GM23338 (cell line): ENCODE measurements at regions not wholly inside any gene's neighbourhood (a gene's known extent, or its start where the extent isn't known, plus 50 kb on each side); places are given as distances from the start of the nearest gene placed in this dataset.

ENCODE experiments used
- ATAC-seq: fragments of 200-7000 bp; cut with Tn5 transposase; 3 replicates; pipeline ENCODE4 v1.9.1; 2020
- DNase-seq: peaks from one replicate; pipeline ENCODE4 v3.0.0-alpha.2; 2015; ENCODE audit warnings: low spot score
- H2AFZ ChIP-seq: fragments of 200-600 bp; sonication (generic); 2 replicates; pipeline ENCODE4 v1.8.0; 2016; ENCODE audit warnings: antibody characterized with exemption, mild to moderate bottlenecking, moderate library complexity
- H3F3A ChIP-seq: fragments of 200-600 bp; sonication (generic); replicated peaks from 2 replicates; pipeline ENCODE4 v1.8.0; 2017; ENCODE audit warnings: antibody characterized with exemption, mixed run types, low read depth
- H3K27ac ChIP-seq: fragments of 200-600 bp; sonication (generic); 2 replicates; pipeline ENCODE4 v1.6.1; 2016; ENCODE audit warnings: low read depth
- H3K27me3 ChIP-seq: fragments of 200-600 bp; sonication (generic); 2 replicates; pipeline ENCODE4 v1.8.0; 2016; ENCODE audit warnings: mild to moderate bottlenecking, mixed run types, moderate library complexity; ENCODE audit not compliant: insufficient read depth
- H3K36me3 ChIP-seq: fragments of 200-600 bp; sonication (generic); 2 replicates; pipeline ENCODE4 v1.8.0; 2016; ENCODE audit warnings: mild to moderate bottlenecking; ENCODE audit not compliant: insufficient read depth
- H3K4me1 ChIP-seq: fragments of 200-600 bp; sonication (generic); 2 replicates; pipeline ENCODE4 v1.8.0; 2016; ENCODE audit warnings: mild to moderate bottlenecking, moderate library complexity; ENCODE audit not compliant: insufficient read depth
- H3K4me2 ChIP-seq: fragments of 200-600 bp; sonication (generic); 2 replicates; pipeline ENCODE4 v1.7.1; 2017; ENCODE audit warnings: mixed run types
- H3K4me3 ChIP-seq: fragments of 200-600 bp; sonication (generic); 2 replicates; pipeline ENCODE4 v1.6.1; 2016; ENCODE audit warnings: mixed run types
- H3K79me2 ChIP-seq: fragments of 200-600 bp; sonication (generic); replicated peaks from 2 replicates; pipeline ENCODE4 v1.8.0; 2017; ENCODE audit warnings: mild to moderate bottlenecking; ENCODE audit not compliant: insufficient read depth
- H3K9me2 ChIP-seq: fragments of 200-600 bp; sonication (generic); 2 replicates; pipeline ENCODE4 v1.8.0; 2017; ENCODE audit not compliant: insufficient read depth
- H4K20me1 ChIP-seq: fragments of 200-600 bp; sonication (generic); replicated peaks from 2 replicates; pipeline ENCODE4 v1.8.0; 2017; ENCODE audit warnings: mild to moderate bottlenecking; ENCODE audit not compliant: insufficient read depth
- H3K27ac Mint-ChIP-seq: 2 replicates; pipeline ENCODE4 v1.8.0; 2020; ENCODE audit warnings: inconsistent platforms, mild to moderate bottlenecking, moderate library complexity, mixed read lengths
- H3K27me3 Mint-ChIP-seq: 3 replicates; pipeline ENCODE4 v1.8.0; 2022; ENCODE audit warnings: low read depth, mild to moderate bottlenecking, moderate library complexity, mixed read lengths, inconsistent platforms; ENCODE audit not compliant: insufficient read depth, poor library complexity
- H3K36me3 Mint-ChIP-seq: 3 replicates; pipeline ENCODE4 v1.8.0; 2021; ENCODE audit warnings: low read depth, mild to moderate bottlenecking, inconsistent platforms, moderate library complexity, mixed read lengths
- H3K4me1 Mint-ChIP-seq: 3 replicates; pipeline ENCODE4 v1.8.0; 2020; ENCODE audit warnings: mild to moderate bottlenecking, inconsistent platforms, mixed read lengths
- H3K4me3 Mint-ChIP-seq: 3 replicates; pipeline ENCODE4 v1.8.0; 2021; ENCODE audit warnings: moderate library complexity, mild to moderate bottlenecking, inconsistent platforms, mixed read lengths
- H3K9me3 Mint-ChIP-seq: 3 replicates; pipeline ENCODE4 v1.8.0; 2020; ENCODE audit warnings: moderate library complexity, mild to moderate bottlenecking, inconsistent platforms, mixed read lengths
- CREB1 ChIP-seq: fragments of 250-450 bp; sonication (Bioruptor Pico); IDR thresholded peaks from 2 replicates; pipeline ENCODE4 v1.5.0; 2020; ENCODE audit warnings: low read depth, mild to moderate bottlenecking, moderate library complexity
- EZH2 ChIP-seq: fragments of 200-600 bp; sonication (generic); IDR thresholded peaks from one replicate; pipeline ENCODE4 v1.8.0; 2017; ENCODE audit warnings: antibody characterized with exemption, mild to moderate bottlenecking, low read depth; ENCODE audit not compliant: unreplicated experiment
- JUNB ChIP-seq: IDR thresholded peaks from one replicate; pipeline ENCODE4 v1.6.1; 2016; ENCODE audit warnings: antibody characterized with exemption; ENCODE audit not compliant: unreplicated experiment
- STAT1 ChIP-seq: IDR thresholded peaks from one replicate; pipeline ENCODE4 v1.6.1; 2016; ENCODE audit warnings: antibody characterized with exemption; ENCODE audit not compliant: unreplicated experiment
- ZNF331 ChIP-seq: fragments of 250-450 bp; sonication (Bioruptor Pico); IDR thresholded peaks from 2 replicates; pipeline ENCODE4 v1.5.0; 2020; ENCODE audit warnings: low read depth, mild to moderate bottlenecking, moderate library complexity
- TF ChIP-seq, protein P1 (sequence below): fragments of 250-450 bp; sonication (Bioruptor Pico); IDR thresholded peaks from 2 replicates; pipeline ENCODE4 v1.5.0; 2020; ENCODE audit warnings: mild to moderate bottlenecking, moderate library complexity
- TF ChIP-seq, protein P2 (sequence below), 2 experiments: fragments of 200-600 bp in 1 of 2; sonication (generic) in 1 of 2; conservative IDR thresholded peaks; 2 replicates each; pipeline versions ENCODE4 v1.5.1 to v1.6.1; 2016 to 2017; ENCODE audit warnings: antibody characterized with exemption in 2 of 2, low read depth in 2 of 2, mild to moderate bottlenecking in 2 of 2, moderate library complexity in 1 of 2

DNA sequence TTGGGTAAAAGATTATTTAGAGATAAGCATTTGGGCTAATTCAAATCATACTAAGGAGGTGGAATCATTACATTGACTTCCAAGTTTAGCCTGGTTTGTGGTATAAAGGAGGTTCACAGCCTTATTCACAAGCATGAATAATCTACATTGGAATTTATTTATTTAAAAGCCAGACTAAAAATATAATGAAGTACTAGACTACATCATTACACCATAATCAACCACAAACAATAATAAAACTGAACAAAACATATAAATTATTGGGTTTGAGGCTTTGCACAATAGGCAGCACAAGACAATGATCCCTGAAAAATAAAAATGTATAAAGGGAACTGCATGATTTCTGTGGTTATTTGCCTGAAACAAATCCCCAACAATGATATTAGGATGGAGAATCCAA, 314.0 kb downstream of the GBA3 start (continued):
- TF ChIP-seq, protein P1, sequence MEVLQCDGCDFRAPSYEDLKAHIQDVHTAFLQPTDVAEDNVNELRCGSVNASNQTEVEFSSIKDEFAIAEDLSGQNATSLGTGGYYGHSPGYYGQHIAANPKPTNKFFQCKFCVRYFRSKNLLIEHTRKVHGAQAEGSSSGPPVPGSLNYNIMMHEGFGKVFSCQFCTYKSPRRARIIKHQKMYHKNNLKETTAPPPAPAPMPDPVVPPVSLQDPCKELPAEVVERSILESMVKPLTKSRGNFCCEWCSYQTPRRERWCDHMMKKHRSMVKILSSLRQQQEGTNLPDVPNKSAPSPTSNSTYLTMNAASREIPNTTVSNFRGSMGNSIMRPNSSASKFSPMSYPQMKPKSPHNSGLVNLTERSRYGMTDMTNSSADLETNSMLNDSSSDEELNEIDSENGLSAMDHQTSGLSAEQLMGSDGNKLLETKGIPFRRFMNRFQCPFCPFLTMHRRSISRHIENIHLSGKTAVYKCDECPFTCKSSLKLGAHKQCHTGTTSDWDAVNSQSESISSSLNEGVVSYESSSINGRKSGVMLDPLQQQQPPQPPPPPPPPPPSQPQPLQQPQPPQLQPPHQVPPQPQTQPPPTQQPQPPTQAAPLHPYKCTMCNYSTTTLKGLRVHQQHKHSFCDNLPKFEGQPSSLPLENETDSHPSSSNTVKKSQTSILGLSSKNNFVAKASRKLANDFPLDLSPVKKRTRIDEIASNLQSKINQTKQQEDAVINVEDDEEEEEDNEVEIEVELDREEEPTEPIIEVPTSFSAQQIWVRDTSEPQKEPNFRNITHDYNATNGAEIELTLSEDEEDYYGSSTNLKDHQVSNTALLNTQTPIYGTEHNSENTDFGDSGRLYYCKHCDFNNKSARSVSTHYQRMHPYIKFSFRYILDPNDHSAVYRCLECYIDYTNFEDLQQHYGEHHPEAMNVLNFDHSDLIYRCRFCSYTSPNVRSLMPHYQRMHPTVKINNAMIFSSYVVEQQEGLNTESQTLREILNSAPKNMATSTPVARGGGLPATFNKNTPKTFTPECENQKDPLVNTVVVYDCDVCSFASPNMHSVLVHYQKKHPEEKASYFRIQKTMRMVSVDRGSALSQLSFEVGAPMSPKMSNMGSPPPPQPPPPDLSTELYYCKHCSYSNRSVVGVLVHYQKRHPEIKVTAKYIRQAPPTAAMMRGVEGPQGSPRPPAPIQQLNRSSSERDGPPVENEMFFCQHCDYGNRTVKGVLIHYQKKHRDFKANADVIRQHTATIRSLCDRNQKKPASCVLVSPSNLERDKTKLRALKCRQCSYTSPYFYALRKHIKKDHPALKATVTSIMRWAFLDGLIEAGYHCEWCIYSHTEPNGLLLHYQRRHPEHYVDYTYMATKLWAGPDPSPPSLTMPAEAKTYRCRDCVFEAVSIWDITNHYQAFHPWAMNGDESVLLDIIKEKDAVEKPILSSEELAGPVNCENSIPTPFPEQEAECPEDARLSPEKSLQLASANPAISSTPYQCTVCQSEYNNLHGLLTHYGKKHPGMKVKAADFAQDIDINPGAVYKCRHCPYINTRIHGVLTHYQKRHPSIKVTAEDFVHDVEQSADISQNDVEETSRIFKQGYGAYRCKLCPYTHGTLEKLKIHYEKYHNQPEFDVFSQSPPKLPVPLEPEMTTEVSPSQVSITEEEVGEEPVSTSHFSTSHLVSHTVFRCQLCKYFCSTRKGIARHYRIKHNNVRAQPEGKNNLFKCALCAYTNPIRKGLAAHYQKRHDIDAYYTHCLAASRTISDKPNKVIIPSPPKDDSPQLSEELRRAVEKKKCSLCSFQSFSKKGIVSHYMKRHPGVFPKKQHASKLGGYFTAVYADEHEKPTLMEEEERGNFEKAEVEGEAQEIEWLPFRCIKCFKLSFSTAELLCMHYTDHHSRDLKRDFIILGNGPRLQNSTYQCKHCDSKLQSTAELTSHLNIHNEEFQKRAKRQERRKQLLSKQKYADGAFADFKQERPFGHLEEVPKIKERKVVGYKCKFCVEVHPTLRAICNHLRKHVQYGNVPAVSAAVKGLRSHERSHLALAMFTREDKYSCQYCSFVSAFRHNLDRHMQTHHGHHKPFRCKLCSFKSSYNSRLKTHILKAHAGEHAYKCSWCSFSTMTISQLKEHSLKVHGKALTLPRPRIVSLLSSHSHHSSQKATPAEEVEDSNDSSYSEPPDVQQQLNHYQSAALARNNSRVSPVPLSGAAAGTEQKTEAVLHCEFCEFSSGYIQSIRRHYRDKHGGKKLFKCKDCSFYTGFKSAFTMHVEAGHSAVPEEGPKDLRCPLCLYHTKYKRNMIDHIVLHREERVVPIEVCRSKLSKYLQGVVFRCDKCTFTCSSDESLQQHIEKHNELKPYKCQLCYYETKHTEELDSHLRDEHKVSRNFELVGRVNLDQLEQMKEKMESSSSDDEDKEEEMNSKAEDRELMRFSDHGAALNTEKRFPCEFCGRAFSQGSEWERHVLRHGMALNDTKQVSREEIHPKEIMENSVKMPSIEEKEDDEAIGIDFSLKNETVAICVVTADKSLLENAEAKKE = no peak
- TF ChIP-seq STAT1 (no peak), JUNB (no peak), EZH2 (no peak), CREB1 (CRISPR knock-in tag) (no peak), ZNF331 (CRISPR knock-in tag) (no peak)
- TF ChIP-seq, protein P2, sequence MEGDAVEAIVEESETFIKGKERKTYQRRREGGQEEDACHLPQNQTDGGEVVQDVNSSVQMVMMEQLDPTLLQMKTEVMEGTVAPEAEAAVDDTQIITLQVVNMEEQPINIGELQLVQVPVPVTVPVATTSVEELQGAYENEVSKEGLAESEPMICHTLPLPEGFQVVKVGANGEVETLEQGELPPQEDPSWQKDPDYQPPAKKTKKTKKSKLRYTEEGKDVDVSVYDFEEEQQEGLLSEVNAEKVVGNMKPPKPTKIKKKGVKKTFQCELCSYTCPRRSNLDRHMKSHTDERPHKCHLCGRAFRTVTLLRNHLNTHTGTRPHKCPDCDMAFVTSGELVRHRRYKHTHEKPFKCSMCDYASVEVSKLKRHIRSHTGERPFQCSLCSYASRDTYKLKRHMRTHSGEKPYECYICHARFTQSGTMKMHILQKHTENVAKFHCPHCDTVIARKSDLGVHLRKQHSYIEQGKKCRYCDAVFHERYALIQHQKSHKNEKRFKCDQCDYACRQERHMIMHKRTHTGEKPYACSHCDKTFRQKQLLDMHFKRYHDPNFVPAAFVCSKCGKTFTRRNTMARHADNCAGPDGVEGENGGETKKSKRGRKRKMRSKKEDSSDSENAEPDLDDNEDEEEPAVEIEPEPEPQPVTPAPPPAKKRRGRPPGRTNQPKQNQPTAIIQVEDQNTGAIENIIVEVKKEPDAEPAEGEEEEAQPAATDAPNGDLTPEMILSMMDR (conservative IDR thresholded peaks at IDR 0.05; ENCODE audit: low read depth in 2 of 2) = no peak

DNA sequence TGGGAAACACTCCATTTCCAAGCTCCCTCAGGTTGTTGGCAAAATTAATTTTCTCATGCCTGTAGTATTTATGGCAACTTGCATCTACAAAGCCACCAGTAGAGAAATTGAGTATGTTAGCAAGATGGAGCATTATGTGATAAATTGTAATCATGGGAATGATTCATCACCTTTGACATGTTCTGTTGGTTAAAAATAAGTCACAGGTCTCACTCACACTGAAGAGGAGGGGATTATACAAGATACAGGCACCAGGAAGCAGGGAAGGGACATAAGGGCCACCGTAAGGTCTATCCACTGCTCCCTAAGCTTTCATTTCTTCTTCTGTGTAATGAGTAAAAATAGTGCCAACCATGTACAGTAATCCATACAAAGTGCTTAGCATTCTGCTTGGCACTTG, 313.0 kb downstream of the GBA3 start:
- Histone ChIP-seq H3K27ac (no peak overlapping the region), H3K4me3 (no peak overlapping the region), H4K20me1 (no peaks in the 10 kb centered on the region), H3K9me2 (no peaks in the 10 kb centered on the region), H3K4me2 (no peak overlapping the region), H3F3A (no peaks in the 10 kb centered on the region), H3K36me3 (no peaks in the 10 kb centered on the region), H3K4me1 (no peaks in the 10 kb centered on the region), H3K79me2 (no peaks in the 10 kb centered on the region), H2AFZ (no peak overlapping the region), H3K27me3 (no peaks in the 10 kb centered on the region)
- Mint-ChIP-seq H3K27ac (no peak overlapping the region), H3K27me3 (no peaks in the 10 kb centered on the region), H3K36me3 (no peaks in the 10 kb centered on the region), H3K9me3 (peaks cover 9% of the 10 kb centered on the region; the same call in 1 of the 3 replicates), H3K4me1 (no peaks in the 10 kb centered on the region), H3K4me3 (no peak overlapping the region)
- TF ChIP-seq, protein P1 = no peak
- no peak for TF ChIP-seq JUNB
- ATAC-seq = no peak
- no peak for DNase-seq
